Stimulated activated CD4-positive, alpha-beta T cell treated with anti-CD3 and anti-CD28 coated beads, Interleukin-4, amount 100 ng/mL, for 1 hour (primary cell): ENCODE measurements at regions not wholly inside any gene's neighbourhood (a gene's known extent, or its start where the extent isn't known, plus 50 kb on each side); places are given as distances from the start of the nearest gene placed in this dataset.

Experiments
- DNase-seq: peaks from one replicate; pipeline ENCODE4 v3.0.0-alpha.2; 2020

GRCh38 chr1:235925016-235925415 lies 58.3 kb upstream of the LYST start:
- DNase-seq: no peak

- DNase-seq: no peak
These were observed 56.8 kb upstream of the LYST start for GRCh38 chr1:235923466-235924021.

GRCh38 chr1:235920596-235921375 lies 54.1 kb upstream of the LYST start:
- no peak for DNase-seq

GRCh38 chr1:235919833-235920441 lies 53.2 kb upstream of the LYST start:
- DNase-seq: no peak

GRCh38 chr1:235919127-235919832 lies 52.6 kb upstream of the LYST start:
- no peak for DNase-seq

- no peak for DNase-seq
These were observed 51.8 kb upstream of the LYST start for GRCh38 chr1:235918465-235918864.

- DNase-seq: no peak
These were observed 51.3 kb upstream of the LYST start for GRCh38 chr1:235918032-235918431.

- peak; percentile 56 for DNase-seq
These were observed 50.6 kb upstream of the LYST start for GRCh38 chr1:235917267-235917811.
